GM23338 (cell line): ENCODE measurements at regions not wholly inside any gene's neighbourhood (a gene's known extent, or its start where the extent isn't known, plus 50 kb on each side); places are given as distances from the start of the nearest gene placed in this dataset.

Experiments
- ATAC-seq: fragments of 200-7000 bp; cut with Tn5 transposase; 3 replicates; pipeline ENCODE4 v1.9.1; 2020
- DNase-seq: peaks from one replicate; pipeline ENCODE4 v3.0.0-alpha.2; 2015; ENCODE audit warnings: low spot score
- H2AFZ ChIP-seq: fragments of 200-600 bp; sonication (generic); 2 replicates; pipeline ENCODE4 v1.8.0; 2016; ENCODE audit warnings: antibody characterized with exemption, mild to moderate bottlenecking, moderate library complexity
- H3F3A ChIP-seq: fragments of 200-600 bp; sonication (generic); replicated peaks from 2 replicates; pipeline ENCODE4 v1.8.0; 2017; ENCODE audit warnings: antibody characterized with exemption, mixed run types, low read depth
- H3K27ac ChIP-seq: fragments of 200-600 bp; sonication (generic); 2 replicates; pipeline ENCODE4 v1.6.1; 2016; ENCODE audit warnings: low read depth
- H3K27me3 ChIP-seq: fragments of 200-600 bp; sonication (generic); 2 replicates; pipeline ENCODE4 v1.8.0; 2016; ENCODE audit warnings: mild to moderate bottlenecking, mixed run types, moderate library complexity; ENCODE audit not compliant: insufficient read depth
- H3K36me3 ChIP-seq: fragments of 200-600 bp; sonication (generic); 2 replicates; pipeline ENCODE4 v1.8.0; 2016; ENCODE audit warnings: mild to moderate bottlenecking; ENCODE audit not compliant: insufficient read depth
- H3K4me1 ChIP-seq: fragments of 200-600 bp; sonication (generic); 2 replicates; pipeline ENCODE4 v1.8.0; 2016; ENCODE audit warnings: mild to moderate bottlenecking, moderate library complexity; ENCODE audit not compliant: insufficient read depth
- H3K4me2 ChIP-seq: fragments of 200-600 bp; sonication (generic); 2 replicates; pipeline ENCODE4 v1.7.1; 2017; ENCODE audit warnings: mixed run types
- H3K4me3 ChIP-seq: fragments of 200-600 bp; sonication (generic); 2 replicates; pipeline ENCODE4 v1.6.1; 2016; ENCODE audit warnings: mixed run types
- H3K79me2 ChIP-seq: fragments of 200-600 bp; sonication (generic); replicated peaks from 2 replicates; pipeline ENCODE4 v1.8.0; 2017; ENCODE audit warnings: mild to moderate bottlenecking; ENCODE audit not compliant: insufficient read depth
- H3K9me2 ChIP-seq: fragments of 200-600 bp; sonication (generic); 2 replicates; pipeline ENCODE4 v1.8.0; 2017; ENCODE audit not compliant: insufficient read depth
- H4K20me1 ChIP-seq: fragments of 200-600 bp; sonication (generic); replicated peaks from 2 replicates; pipeline ENCODE4 v1.8.0; 2017; ENCODE audit warnings: mild to moderate bottlenecking; ENCODE audit not compliant: insufficient read depth
- H3K27ac Mint-ChIP-seq: 2 replicates; pipeline ENCODE4 v1.8.0; 2020; ENCODE audit warnings: inconsistent platforms, mild to moderate bottlenecking, moderate library complexity, mixed read lengths
- H3K27me3 Mint-ChIP-seq: 3 replicates; pipeline ENCODE4 v1.8.0; 2022; ENCODE audit warnings: low read depth, mild to moderate bottlenecking, moderate library complexity, mixed read lengths, inconsistent platforms; ENCODE audit not compliant: insufficient read depth, poor library complexity
- H3K36me3 Mint-ChIP-seq: 3 replicates; pipeline ENCODE4 v1.8.0; 2021; ENCODE audit warnings: low read depth, mild to moderate bottlenecking, inconsistent platforms, moderate library complexity, mixed read lengths
- H3K4me1 Mint-ChIP-seq: 3 replicates; pipeline ENCODE4 v1.8.0; 2020; ENCODE audit warnings: mild to moderate bottlenecking, inconsistent platforms, mixed read lengths
- H3K4me3 Mint-ChIP-seq: 3 replicates; pipeline ENCODE4 v1.8.0; 2021; ENCODE audit warnings: moderate library complexity, mild to moderate bottlenecking, inconsistent platforms, mixed read lengths
- H3K9me3 Mint-ChIP-seq: 3 replicates; pipeline ENCODE4 v1.8.0; 2020; ENCODE audit warnings: moderate library complexity, mild to moderate bottlenecking, inconsistent platforms, mixed read lengths
- CREB1 ChIP-seq: fragments of 250-450 bp; sonication (Bioruptor Pico); IDR thresholded peaks from 2 replicates; pipeline ENCODE4 v1.5.0; 2020; ENCODE audit warnings: low read depth, mild to moderate bottlenecking, moderate library complexity
- EZH2 ChIP-seq: fragments of 200-600 bp; sonication (generic); IDR thresholded peaks from one replicate; pipeline ENCODE4 v1.8.0; 2017; ENCODE audit warnings: antibody characterized with exemption, mild to moderate bottlenecking, low read depth; ENCODE audit not compliant: unreplicated experiment
- EZH2phosphoT487 ChIP-seq: fragments of 200-600 bp; sonication (generic); IDR thresholded peaks from one replicate; pipeline ENCODE4 v1.8.1; 2018; ENCODE audit warnings: antibody characterized with exemption; ENCODE audit not compliant: unreplicated experiment
- JUNB ChIP-seq: IDR thresholded peaks from one replicate; pipeline ENCODE4 v1.6.1; 2016; ENCODE audit warnings: antibody characterized with exemption; ENCODE audit not compliant: unreplicated experiment
- NANOG ChIP-seq: IDR thresholded peaks from 2 replicates; pipeline ENCODE4 v1.6.1; 2016; ENCODE audit warnings: antibody characterized with exemption, borderline replicate concordance
- POLR2AphosphoS5 ChIP-seq: IDR thresholded peaks from 2 replicates; pipeline ENCODE4 v1.6.1; 2016; ENCODE audit warnings: antibody characterized with exemption, low read depth
- STAT1 ChIP-seq: IDR thresholded peaks from one replicate; pipeline ENCODE4 v1.6.1; 2016; ENCODE audit warnings: antibody characterized with exemption; ENCODE audit not compliant: unreplicated experiment
- ZNF114 ChIP-seq: fragments of 250-450 bp; sonication (Bioruptor Pico); IDR thresholded peaks from 2 replicates; pipeline ENCODE4 v1.5.0; 2020; ENCODE audit warnings: mild to moderate bottlenecking, moderate library complexity
- ZNF331 ChIP-seq: fragments of 250-450 bp; sonication (Bioruptor Pico); IDR thresholded peaks from 2 replicates; pipeline ENCODE4 v1.5.0; 2020; ENCODE audit warnings: low read depth, mild to moderate bottlenecking, moderate library complexity
- TF ChIP-seq, protein P1 (sequence below): IDR thresholded peaks from one replicate; pipeline ENCODE4 v1.6.1; 2018; ENCODE audit warnings: antibody characterized with exemption; ENCODE audit not compliant: unreplicated experiment
- TF ChIP-seq, protein P2 (sequence below): IDR thresholded peaks from 2 replicates; pipeline ENCODE4 v1.6.1; 2016; ENCODE audit warnings: antibody characterized with exemption
- TF ChIP-seq, protein P3 (sequence below), 2 experiments: fragments of 200-600 bp in 1 of 2; sonication (generic) in 1 of 2; conservative IDR thresholded peaks; 2 replicates each; pipeline versions ENCODE4 v1.5.1 to v1.6.1; 2016 to 2017; ENCODE audit warnings: antibody characterized with exemption in 2 of 2, low read depth in 2 of 2, mild to moderate bottlenecking in 2 of 2, moderate library complexity in 1 of 2
- TF ChIP-seq, protein P4 (sequence below): fragments of 250-450 bp; sonication (Bioruptor Pico); IDR thresholded peaks from 2 replicates; pipeline ENCODE4 v1.5.0; 2020; ENCODE audit warnings: mild to moderate bottlenecking, moderate library complexity

DNA sequence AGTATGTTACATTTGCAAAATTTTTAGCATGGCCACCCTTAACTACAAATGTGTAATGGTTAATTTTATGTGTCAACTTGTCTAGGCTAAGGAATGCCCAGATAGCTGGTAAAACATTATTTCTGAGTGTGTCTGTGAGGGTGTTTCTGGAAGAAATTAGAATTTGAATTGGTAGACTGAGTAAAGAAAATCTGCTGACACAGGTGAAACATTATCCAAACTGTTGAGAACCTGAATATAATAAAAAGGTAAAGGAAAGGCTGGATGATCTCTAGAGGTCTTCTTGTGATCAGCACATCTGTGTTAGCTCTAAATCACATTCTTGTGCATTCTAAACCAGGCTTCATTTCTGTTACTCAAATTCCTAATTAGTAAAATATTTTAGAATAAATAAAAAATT is 100.8 kb downstream of the UCHL5 start:
- Histone ChIP-seq H3K4me3 (no peak overlapping the region), H3K27me3 (no peaks in the 10 kb centered on the region), H3K4me2 (no peak overlapping the region), H3K9me2 (no peaks in the 10 kb centered on the region), H3K36me3 (no peaks in the 10 kb centered on the region), H3K4me1 (no peaks in the 10 kb centered on the region), H2AFZ (no peak overlapping the region), H3K79me2 (no peaks in the 10 kb centered on the region), H3F3A (no peaks in the 10 kb centered on the region), H4K20me1 (no peaks in the 10 kb centered on the region), H3K27ac (no peak overlapping the region)
- H3K27ac Mint-ChIP-seq: no peak overlapping the region
- H3K4me3 Mint-ChIP-seq: no peak overlapping the region
- H3K9me3 Mint-ChIP-seq: 0 out of 3 replicates have a peak, but pooled peaks cover 2% of the 10 kb centered on the region
- no peaks in the 10 kb centered on the region for H3K4me1 Mint-ChIP-seq
- DNase-seq (no peak), ATAC-seq (no peak)
- TF ChIP-seq POLR2AphosphoS5: no peak
- TF ChIP-seq, protein P1, sequence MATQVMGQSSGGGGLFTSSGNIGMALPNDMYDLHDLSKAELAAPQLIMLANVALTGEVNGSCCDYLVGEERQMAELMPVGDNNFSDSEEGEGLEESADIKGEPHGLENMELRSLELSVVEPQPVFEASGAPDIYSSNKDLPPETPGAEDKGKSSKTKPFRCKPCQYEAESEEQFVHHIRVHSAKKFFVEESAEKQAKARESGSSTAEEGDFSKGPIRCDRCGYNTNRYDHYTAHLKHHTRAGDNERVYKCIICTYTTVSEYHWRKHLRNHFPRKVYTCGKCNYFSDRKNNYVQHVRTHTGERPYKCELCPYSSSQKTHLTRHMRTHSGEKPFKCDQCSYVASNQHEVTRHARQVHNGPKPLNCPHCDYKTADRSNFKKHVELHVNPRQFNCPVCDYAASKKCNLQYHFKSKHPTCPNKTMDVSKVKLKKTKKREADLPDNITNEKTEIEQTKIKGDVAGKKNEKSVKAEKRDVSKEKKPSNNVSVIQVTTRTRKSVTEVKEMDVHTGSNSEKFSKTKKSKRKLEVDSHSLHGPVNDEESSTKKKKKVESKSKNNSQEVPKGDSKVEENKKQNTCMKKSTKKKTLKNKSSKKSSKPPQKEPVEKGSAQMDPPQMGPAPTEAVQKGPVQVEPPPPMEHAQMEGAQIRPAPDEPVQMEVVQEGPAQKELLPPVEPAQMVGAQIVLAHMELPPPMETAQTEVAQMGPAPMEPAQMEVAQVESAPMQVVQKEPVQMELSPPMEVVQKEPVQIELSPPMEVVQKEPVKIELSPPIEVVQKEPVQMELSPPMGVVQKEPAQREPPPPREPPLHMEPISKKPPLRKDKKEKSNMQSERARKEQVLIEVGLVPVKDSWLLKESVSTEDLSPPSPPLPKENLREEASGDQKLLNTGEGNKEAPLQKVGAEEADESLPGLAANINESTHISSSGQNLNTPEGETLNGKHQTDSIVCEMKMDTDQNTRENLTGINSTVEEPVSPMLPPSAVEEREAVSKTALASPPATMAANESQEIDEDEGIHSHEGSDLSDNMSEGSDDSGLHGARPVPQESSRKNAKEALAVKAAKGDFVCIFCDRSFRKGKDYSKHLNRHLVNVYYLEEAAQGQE: no peak
- TF ChIP-seq JUNB: no peak
- TF ChIP-seq, protein P2, sequence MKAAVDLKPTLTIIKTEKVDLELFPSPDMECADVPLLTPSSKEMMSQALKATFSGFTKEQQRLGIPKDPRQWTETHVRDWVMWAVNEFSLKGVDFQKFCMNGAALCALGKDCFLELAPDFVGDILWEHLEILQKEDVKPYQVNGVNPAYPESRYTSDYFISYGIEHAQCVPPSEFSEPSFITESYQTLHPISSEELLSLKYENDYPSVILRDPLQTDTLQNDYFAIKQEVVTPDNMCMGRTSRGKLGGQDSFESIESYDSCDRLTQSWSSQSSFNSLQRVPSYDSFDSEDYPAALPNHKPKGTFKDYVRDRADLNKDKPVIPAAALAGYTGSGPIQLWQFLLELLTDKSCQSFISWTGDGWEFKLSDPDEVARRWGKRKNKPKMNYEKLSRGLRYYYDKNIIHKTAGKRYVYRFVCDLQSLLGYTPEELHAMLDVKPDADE: no peak
- TF ChIP-seq ZNF331 (CRISPR knock-in tag): no peak
- no peak for TF ChIP-seq STAT1
- no peak for TF ChIP-seq CREB1 (CRISPR knock-in tag)
- TF ChIP-seq, protein P3, sequence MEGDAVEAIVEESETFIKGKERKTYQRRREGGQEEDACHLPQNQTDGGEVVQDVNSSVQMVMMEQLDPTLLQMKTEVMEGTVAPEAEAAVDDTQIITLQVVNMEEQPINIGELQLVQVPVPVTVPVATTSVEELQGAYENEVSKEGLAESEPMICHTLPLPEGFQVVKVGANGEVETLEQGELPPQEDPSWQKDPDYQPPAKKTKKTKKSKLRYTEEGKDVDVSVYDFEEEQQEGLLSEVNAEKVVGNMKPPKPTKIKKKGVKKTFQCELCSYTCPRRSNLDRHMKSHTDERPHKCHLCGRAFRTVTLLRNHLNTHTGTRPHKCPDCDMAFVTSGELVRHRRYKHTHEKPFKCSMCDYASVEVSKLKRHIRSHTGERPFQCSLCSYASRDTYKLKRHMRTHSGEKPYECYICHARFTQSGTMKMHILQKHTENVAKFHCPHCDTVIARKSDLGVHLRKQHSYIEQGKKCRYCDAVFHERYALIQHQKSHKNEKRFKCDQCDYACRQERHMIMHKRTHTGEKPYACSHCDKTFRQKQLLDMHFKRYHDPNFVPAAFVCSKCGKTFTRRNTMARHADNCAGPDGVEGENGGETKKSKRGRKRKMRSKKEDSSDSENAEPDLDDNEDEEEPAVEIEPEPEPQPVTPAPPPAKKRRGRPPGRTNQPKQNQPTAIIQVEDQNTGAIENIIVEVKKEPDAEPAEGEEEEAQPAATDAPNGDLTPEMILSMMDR (conservative IDR thresholded peaks at IDR 0.05; ENCODE audit: low read depth in 2 of 2): no peak
- TF ChIP-seq EZH2: no peak
- no peak for TF ChIP-seq NANOG
- TF ChIP-seq EZH2phosphoT487: no peak
- TF ChIP-seq ZNF114 (CRISPR knock-in tag): no peak
- TF ChIP-seq, protein P4, sequence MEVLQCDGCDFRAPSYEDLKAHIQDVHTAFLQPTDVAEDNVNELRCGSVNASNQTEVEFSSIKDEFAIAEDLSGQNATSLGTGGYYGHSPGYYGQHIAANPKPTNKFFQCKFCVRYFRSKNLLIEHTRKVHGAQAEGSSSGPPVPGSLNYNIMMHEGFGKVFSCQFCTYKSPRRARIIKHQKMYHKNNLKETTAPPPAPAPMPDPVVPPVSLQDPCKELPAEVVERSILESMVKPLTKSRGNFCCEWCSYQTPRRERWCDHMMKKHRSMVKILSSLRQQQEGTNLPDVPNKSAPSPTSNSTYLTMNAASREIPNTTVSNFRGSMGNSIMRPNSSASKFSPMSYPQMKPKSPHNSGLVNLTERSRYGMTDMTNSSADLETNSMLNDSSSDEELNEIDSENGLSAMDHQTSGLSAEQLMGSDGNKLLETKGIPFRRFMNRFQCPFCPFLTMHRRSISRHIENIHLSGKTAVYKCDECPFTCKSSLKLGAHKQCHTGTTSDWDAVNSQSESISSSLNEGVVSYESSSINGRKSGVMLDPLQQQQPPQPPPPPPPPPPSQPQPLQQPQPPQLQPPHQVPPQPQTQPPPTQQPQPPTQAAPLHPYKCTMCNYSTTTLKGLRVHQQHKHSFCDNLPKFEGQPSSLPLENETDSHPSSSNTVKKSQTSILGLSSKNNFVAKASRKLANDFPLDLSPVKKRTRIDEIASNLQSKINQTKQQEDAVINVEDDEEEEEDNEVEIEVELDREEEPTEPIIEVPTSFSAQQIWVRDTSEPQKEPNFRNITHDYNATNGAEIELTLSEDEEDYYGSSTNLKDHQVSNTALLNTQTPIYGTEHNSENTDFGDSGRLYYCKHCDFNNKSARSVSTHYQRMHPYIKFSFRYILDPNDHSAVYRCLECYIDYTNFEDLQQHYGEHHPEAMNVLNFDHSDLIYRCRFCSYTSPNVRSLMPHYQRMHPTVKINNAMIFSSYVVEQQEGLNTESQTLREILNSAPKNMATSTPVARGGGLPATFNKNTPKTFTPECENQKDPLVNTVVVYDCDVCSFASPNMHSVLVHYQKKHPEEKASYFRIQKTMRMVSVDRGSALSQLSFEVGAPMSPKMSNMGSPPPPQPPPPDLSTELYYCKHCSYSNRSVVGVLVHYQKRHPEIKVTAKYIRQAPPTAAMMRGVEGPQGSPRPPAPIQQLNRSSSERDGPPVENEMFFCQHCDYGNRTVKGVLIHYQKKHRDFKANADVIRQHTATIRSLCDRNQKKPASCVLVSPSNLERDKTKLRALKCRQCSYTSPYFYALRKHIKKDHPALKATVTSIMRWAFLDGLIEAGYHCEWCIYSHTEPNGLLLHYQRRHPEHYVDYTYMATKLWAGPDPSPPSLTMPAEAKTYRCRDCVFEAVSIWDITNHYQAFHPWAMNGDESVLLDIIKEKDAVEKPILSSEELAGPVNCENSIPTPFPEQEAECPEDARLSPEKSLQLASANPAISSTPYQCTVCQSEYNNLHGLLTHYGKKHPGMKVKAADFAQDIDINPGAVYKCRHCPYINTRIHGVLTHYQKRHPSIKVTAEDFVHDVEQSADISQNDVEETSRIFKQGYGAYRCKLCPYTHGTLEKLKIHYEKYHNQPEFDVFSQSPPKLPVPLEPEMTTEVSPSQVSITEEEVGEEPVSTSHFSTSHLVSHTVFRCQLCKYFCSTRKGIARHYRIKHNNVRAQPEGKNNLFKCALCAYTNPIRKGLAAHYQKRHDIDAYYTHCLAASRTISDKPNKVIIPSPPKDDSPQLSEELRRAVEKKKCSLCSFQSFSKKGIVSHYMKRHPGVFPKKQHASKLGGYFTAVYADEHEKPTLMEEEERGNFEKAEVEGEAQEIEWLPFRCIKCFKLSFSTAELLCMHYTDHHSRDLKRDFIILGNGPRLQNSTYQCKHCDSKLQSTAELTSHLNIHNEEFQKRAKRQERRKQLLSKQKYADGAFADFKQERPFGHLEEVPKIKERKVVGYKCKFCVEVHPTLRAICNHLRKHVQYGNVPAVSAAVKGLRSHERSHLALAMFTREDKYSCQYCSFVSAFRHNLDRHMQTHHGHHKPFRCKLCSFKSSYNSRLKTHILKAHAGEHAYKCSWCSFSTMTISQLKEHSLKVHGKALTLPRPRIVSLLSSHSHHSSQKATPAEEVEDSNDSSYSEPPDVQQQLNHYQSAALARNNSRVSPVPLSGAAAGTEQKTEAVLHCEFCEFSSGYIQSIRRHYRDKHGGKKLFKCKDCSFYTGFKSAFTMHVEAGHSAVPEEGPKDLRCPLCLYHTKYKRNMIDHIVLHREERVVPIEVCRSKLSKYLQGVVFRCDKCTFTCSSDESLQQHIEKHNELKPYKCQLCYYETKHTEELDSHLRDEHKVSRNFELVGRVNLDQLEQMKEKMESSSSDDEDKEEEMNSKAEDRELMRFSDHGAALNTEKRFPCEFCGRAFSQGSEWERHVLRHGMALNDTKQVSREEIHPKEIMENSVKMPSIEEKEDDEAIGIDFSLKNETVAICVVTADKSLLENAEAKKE (CRISPR knock-in tag): no peak
- H3K27me3 Mint-ChIP-seq: peaks cover 2% of the 10 kb centered on the region
- H3K36me3 Mint-ChIP-seq: no peaks in the 10 kb centered on the region
